IMR-90 (cell line): ENCODE measurements at regions not wholly inside any gene's neighbourhood (a gene's known extent, or its start where the extent isn't known, plus 50 kb on each side); places are given as distances from the start of the nearest gene placed in this dataset.

Experiments
- ATAC-seq: fragments of 200-7000 bp; cut with Tn5 transposase; 2 replicates; pipeline ENCODE4 v1.9.1; 2020; ENCODE audit warnings: low read depth, mild to moderate bottlenecking, moderate library complexity
- BruUV-seq: library from RNA; stranded (reverse); fragments of 400-500 nt; replicated peaks from 2 replicates; lab custom pipeline; 2021; lab: Mats Ljungman, UMichigan
- CTCF ChIA-PET: fragments of 300-600 bp; formaldehyde crosslinking; extraction: SDS; loops from one replicate; lab custom pipeline; 2021; ENCODE audit warnings: antibody characterized with exemption; lab: Yijun Ruan, JAX
- POLR2A ChIA-PET: fragments of 300-600 bp; sonication (Branson Sonifier 250); formaldehyde crosslinking; loops from one replicate; lab custom pipeline; 2022; ENCODE audit warnings: antibody characterized with exemption; ENCODE audit not compliant: unreplicated experiment; lab: Charles Lee
- DNase-seq: peaks from one replicate; pipeline ENCODE4 v3.0.0; 2013
- H2AFZ ChIP-seq: replicated peaks from 2 replicates; pipeline ENCODE3; 2013; ENCODE audit warnings: low read length, mild to moderate bottlenecking; ENCODE audit not compliant: poor library complexity
- H2AK5ac ChIP-seq: 2 replicates; pipeline ENCODE4 v1.6.1; 2013; ENCODE audit warnings: low read depth, low read length, inconsistent platforms
- H2AK9ac ChIP-seq: replicated peaks from 2 replicates; pipeline ENCODE3; 2013; ENCODE audit warnings: mild to moderate bottlenecking, low read depth, low read length, moderate library complexity; ENCODE audit not compliant: poor library complexity
- H2BK120ac ChIP-seq: 2 replicates; pipeline ENCODE4 v1.6.1; 2013; ENCODE audit warnings: low read depth, low read length, inconsistent platforms
- H2BK15ac ChIP-seq: 3 replicates; pipeline ENCODE4 v1.6.1; 2013; ENCODE audit warnings: low read depth, low read length, inconsistent platforms
- H2BK20ac ChIP-seq: 2 replicates; pipeline ENCODE4 v1.6.1; 2013; ENCODE audit warnings: low read depth, mild to moderate bottlenecking, inconsistent platforms, low read length, moderate library complexity
- H2BK5ac ChIP-seq: 2 replicates; pipeline ENCODE4 v1.6.1; 2013; ENCODE audit warnings: mild to moderate bottlenecking, low read depth, low read length, inconsistent platforms; ENCODE audit not compliant: poor library complexity, severe bottlenecking
- H3K14ac ChIP-seq: replicated peaks from 2 replicates; pipeline ENCODE4 v1.6.1; 2013; ENCODE audit warnings: low read depth, low read length, inconsistent platforms
- H3K18ac ChIP-seq: 2 replicates; pipeline ENCODE4 v1.6.1; 2013; ENCODE audit warnings: low read depth, low read length, control low read depth
- H3K23ac ChIP-seq: 2 replicates; pipeline ENCODE4 v1.6.1; 2013; ENCODE audit warnings: low read depth, low read length, inconsistent platforms
- H3K27ac ChIP-seq: 2 replicates; pipeline ENCODE4 v1.5.1; 2013; ENCODE audit warnings: mild to moderate bottlenecking, control low read depth, low read length; ENCODE audit not compliant: insufficient read depth
- H3K27me3 ChIP-seq: 2 replicates; pipeline ENCODE4 v1.6.1; 2013; ENCODE audit warnings: low read length; ENCODE audit not compliant: control insufficient read depth, insufficient read depth
- H3K36me3 ChIP-seq: 2 replicates; pipeline ENCODE4 v1.6.1; 2013; ENCODE audit warnings: low read length, mixed read lengths; ENCODE audit not compliant: control insufficient read depth, insufficient read depth
- H3K4ac ChIP-seq: 2 replicates; pipeline ENCODE4 v1.6.1; 2013; ENCODE audit warnings: low read depth, low read length, inconsistent platforms
- H3K4me1 ChIP-seq: 2 replicates; pipeline ENCODE4 v1.6.1; 2013; ENCODE audit warnings: low read length, mixed read lengths; ENCODE audit not compliant: control insufficient read depth, insufficient read depth
- H3K4me2 ChIP-seq: 2 replicates; pipeline ENCODE4 v1.6.1; 2013; ENCODE audit warnings: low read depth, mild to moderate bottlenecking, control low read depth, low read length, moderate library complexity
- H3K4me3 ChIP-seq: 2 replicates; pipeline ENCODE4 v1.5.1; 2013; ENCODE audit warnings: low read depth, mild to moderate bottlenecking, control low read depth, low read length, moderate library complexity; ENCODE audit not compliant: insufficient read depth
- H3K56ac ChIP-seq: 2 replicates; pipeline ENCODE4 v1.6.1; 2013; ENCODE audit warnings: low read length, inconsistent platforms; ENCODE audit not compliant: insufficient read depth; ENCODE audit errors: extremely low read depth
- H3K79me1 ChIP-seq, 2 experiments: 2 replicates each; pipeline ENCODE4 v1.6.1; 2013; ENCODE audit warnings: low read length in 2 of 2, inconsistent platforms in 1 of 2, low read depth in 1 of 2
- H3K9ac ChIP-seq: 2 replicates; pipeline ENCODE4 v1.6.1; 2013; ENCODE audit warnings: low read depth, low read length, control low read depth
- H3K9me1 ChIP-seq: 2 replicates; pipeline ENCODE4 v1.6.1; 2013; ENCODE audit warnings: low read length, inconsistent platforms; ENCODE audit not compliant: insufficient read depth
- H3K9me3 ChIP-seq: 2 replicates; pipeline ENCODE4 v1.6.1; 2013; ENCODE audit warnings: low read length; ENCODE audit not compliant: control insufficient read depth, insufficient read depth
- H4K20me1 ChIP-seq: 2 replicates; pipeline ENCODE4 v1.6.1; 2013; ENCODE audit warnings: low read length, inconsistent platforms; ENCODE audit not compliant: insufficient read depth
- H4K5ac ChIP-seq: 2 replicates; pipeline ENCODE4 v1.6.1; 2013; ENCODE audit warnings: mild to moderate bottlenecking, low read depth, low read length, control low read depth
- H4K8ac ChIP-seq, 2 experiments: 2 replicates each; pipeline ENCODE4 v1.6.1; 2013; ENCODE audit warnings: low read depth in 2 of 2, low read length in 2 of 2, control low read depth in 1 of 2, inconsistent platforms in 1 of 2
- H4K91ac ChIP-seq: 2 replicates; pipeline ENCODE4 v1.6.1; 2013; ENCODE audit warnings: low read depth, low read length, inconsistent platforms; ENCODE audit not compliant: insufficient read depth
- SMC3 ChIP-seq: fragments of 150-350 bp; IDR thresholded peaks from 2 replicates; pipeline ENCODE4 v1.6.1; 2016; ENCODE audit warnings: low read depth, mild to moderate bottlenecking, antibody characterized with exemption, low read length, moderate library complexity
- WGBS, 2 experiments: methylation state at CpG; one replicate each; pipeline versions ENCODE4 v1.1.5 to v1.1.7; 2013; ENCODE audit warnings: missing lambda C conversion rate in 2 of 2; ENCODE audit not compliant: insufficient read length in 1 of 2; ENCODE audit errors: extremely low coverage in 2 of 2; 5-methylcytosine and 5-hydroxymethylcytosine counted together
- dilution Hi-C: fragments of 300-500 bp; cut with HindIII; formaldehyde crosslinking; loops from one replicate; pipeline ENCODE4 v1.14.3; 2018; ENCODE audit warnings: low sequenced_read_pairs; ENCODE audit not compliant: unreplicated experiment
- in situ Hi-C: fragments of 300-500 bp; cut with MboI; formaldehyde crosslinking; loops from 3 replicates; pipeline ENCODE4 v1.14.3; 2019; ENCODE audit warnings: low sequenced_read_pairs, inconsistent platforms, mixed read lengths
- intact Hi-C: fragments of 100-400 bp; cut with micrococcal nuclease; formaldehyde crosslinking; loops from 2 replicates; pipeline ENCODE4 v1.10.0; 2022

- no peak overlapping the region for H4K5ac ChIP-seq
- H2BK120ac ChIP-seq, result no peak overlapping the region
- dilution Hi-C loops (no loop called here), intact Hi-C loops (no loop called here), in situ Hi-C loops (no loop called here)
- no peak overlapping the region for H2BK20ac ChIP-seq
- no peak overlapping the region for H2AK5ac ChIP-seq
- H3K27ac ChIP-seq, result no peak overlapping the region
- no peak overlapping the region for H4K91ac ChIP-seq
- no peak overlapping the region for H2BK5ac ChIP-seq
- no peak overlapping the region for H3K23ac ChIP-seq
- POLR2A ChIA-PET, result no interaction called here
- CTCF ChIA-PET, result no interaction called here
- H2BK15ac ChIP-seq, result no peak overlapping the region
- H3K14ac ChIP-seq, result no peak overlapping the region
- H3K4me3 ChIP-seq, result no peak overlapping the region
- no peak overlapping the region for H4K8ac ChIP-seq
- ATAC-seq (no peak), DNase-seq (no peak)
- no peak overlapping the region for H2AFZ ChIP-seq
- no peaks in the 10 kb centered on the region for H4K20me1 ChIP-seq
- no TSS peak for BruUV-seq
- H3K9me3 ChIP-seq, result 0 out of 2 replicates have a peak, but pooled peaks cover 2% of the 10 kb centered on the region
- 61% methylated on average over 4 of the region's 12 CpGs; no CpG with 5 or more reads in 1 of the 2 experiments for WGBS, 2 experiments
- no peaks in the 10 kb centered on the region for H3K9me1 ChIP-seq
- no peak overlapping the region for H3K4ac ChIP-seq
- H3K9ac ChIP-seq, result no peak overlapping the region
- H3K27me3 ChIP-seq, result peaks cover 10% of the 10 kb centered on the region
- no peaks in the 10 kb centered on the region for H3K36me3 ChIP-seq
- no peak for TF ChIP-seq SMC3
- H3K4me1 ChIP-seq, result no peaks in the 10 kb centered on the region
- H3K18ac ChIP-seq, result no peak overlapping the region
- no peaks in the 10 kb centered on the region for H3K79me1 ChIP-seq
- H3K56ac ChIP-seq, result no peak overlapping the region
- H2AK9ac ChIP-seq, result no peak overlapping the region
- H3K4me2 ChIP-seq, result no peak overlapping the region
Measured at GRCh38 chrX:40343319-40343718, 237.5 kb upstream of the ATP6AP2 start.
